A673 (cell line): ENCODE measurements at regions not wholly inside any gene's neighbourhood (a gene's known extent, or its start where the extent isn't known, plus 50 kb on each side); places are given as distances from the start of the nearest gene placed in this dataset.

Source experiments
- CTCF ChIP-seq: fragments of 300-800, 200-600 bp; sonication (generic); conservative IDR thresholded peaks from 2 replicates; pipeline ENCODE4 v1.5.1; 2017; ENCODE audit warnings: low read depth, mild to moderate bottlenecking, antibody characterized with exemption, low read length, moderate library complexity, mixed read lengths
- EZH2 ChIP-seq: fragments of 200-600 bp; sonication (generic); IDR thresholded peaks from 2 replicates; pipeline ENCODE4 v1.6.1; 2017; ENCODE audit warnings: borderline replicate concordance, low read depth, mild to moderate bottlenecking, mixed read lengths, antibody characterized with exemption, low read length; ENCODE audit not compliant: poor library complexity, severe bottlenecking

GRCh38 chr5:128858995-128859394, 106.3 kb upstream of the SLC27A6 start:
- no peak for TF ChIP-seq CTCF
- TF ChIP-seq EZH2: no peak
